ENCODE measurements at regions not wholly inside any gene's neighbourhood (a gene's known extent, or its start where the extent isn't known, plus 50 kb on each side); places are given as distances from the start of the nearest gene placed in this dataset.

GRCh38 chr3:72537448-72537847 is 310.8 kb downstream of the SHQ1 start:
- H2AK5ac ChIP-seq (ENCODE audit: low read depth, low read length) = no peak overlapping the region
- no peak overlapping the region for H2AFZ ChIP-seq (ENCODE audit: low read length)
- no peak overlapping the region for H2BK120ac ChIP-seq (ENCODE audit: low read depth, low read length)
- peaks cover 0 to 7% (median 0%) of the 10 kb centered on the region in 3 experiments for H3K27me3 ChIP-seq (ENCODE audit: control insufficient read depth in 3 of 3, insufficient read depth in 3 of 3, low read depth in 1 of 3, low read length in 3 of 3)
- no peak overlapping the region for H3K4ac ChIP-seq (ENCODE audit: low read length)
- no peak overlapping the region for H3K4me2 ChIP-seq (ENCODE audit: insufficient read depth, low read length, poor library complexity, severe bottlenecking)
- no peak overlapping the region for H3K4me3 ChIP-seq (ENCODE audit: low read length in 2 of 2)
- no peak overlapping the region for H3K18ac ChIP-seq (ENCODE audit: low read length)
- no peaks in the 10 kb centered on the region for H3K9me3 ChIP-seq (replicated peaks in 1 of 2; ENCODE audit: control insufficient read depth in 2 of 2, insufficient read depth in 1 of 2, low read depth in 1 of 2, low read length in 2 of 2)
- H2BK15ac ChIP-seq (ENCODE audit: low read length) = no peak overlapping the region
- H3K36me3 ChIP-seq (replicated peaks in 1 of 2; ENCODE audit: control insufficient read depth in 2 of 2, insufficient read depth in 2 of 2, low read length in 2 of 2) = no peaks in the 10 kb centered on the region
- no peak overlapping the region for H3K23ac ChIP-seq (ENCODE audit: low read depth, low read length, poor library complexity)
- no CpG with 5 or more reads among the region's 6 CpGs for whole genome bisulfite sequencing, 2 donors (ENCODE audit: extremely low coverage in 2 of 2, insufficient read length in 2 of 2, insufficient replicate concordance in 1 of 2)
- no peak overlapping the region for H4K91ac ChIP-seq (ENCODE audit: low read depth, low read length, poor library complexity)
- peaks cover 0 to 2% of the 10 kb centered on the region in 2 donors for H3K4me1 ChIP-seq (ENCODE audit: control insufficient read depth in 2 of 2, insufficient read depth in 1 of 2, low read depth in 1 of 2, low read length in 2 of 2)
- H3K14ac ChIP-seq (ENCODE audit: low read length) = no peak overlapping the region
- DNase-seq (ENCODE audit: low spot score) = no peak
- H2BK5ac ChIP-seq (ENCODE audit: low read length) = no peak overlapping the region
- H4K8ac ChIP-seq (ENCODE audit: low read depth, low read length) = no peak overlapping the region
- H2BK12ac ChIP-seq (ENCODE audit: low read length) = no peak overlapping the region
- no peaks in the 10 kb centered on the region for H3K79me1 ChIP-seq (ENCODE audit: low read depth, low read length)
- no peak overlapping the region for H3K27ac ChIP-seq (replicated peaks; ENCODE audit: low read length)
- no peak overlapping the region for H3K9ac ChIP-seq (ENCODE audit: low read depth, low read length, poor library complexity)

DNA sequence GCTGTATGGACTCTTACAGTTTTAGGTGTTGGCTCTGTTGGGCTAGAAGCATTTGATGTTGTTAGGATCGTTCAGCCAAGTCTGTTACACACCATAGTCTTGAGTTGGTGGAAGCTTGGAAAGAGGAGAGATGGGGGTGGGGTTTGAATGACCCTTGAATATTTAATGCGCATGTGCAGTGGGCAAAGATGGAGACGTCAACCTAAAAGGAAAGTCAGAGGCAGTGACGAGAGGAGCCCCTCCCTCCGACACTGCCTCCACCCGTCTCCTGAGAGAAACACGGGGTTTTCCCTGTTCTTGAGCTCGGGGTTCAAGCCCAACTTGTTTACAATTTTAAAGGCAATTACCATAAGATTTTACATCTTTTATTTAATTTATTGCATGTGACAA is 311.4 kb downstream of the SHQ1 start:
- Histone ChIP-seq H2BK5ac (ENCODE audit: low read length) (no peak overlapping the region), H3K4me3 (ENCODE audit: low read length in 2 of 2) (no peak overlapping the region), H4K8ac (ENCODE audit: low read depth, low read length) (no peak overlapping the region), H3K79me1 (ENCODE audit: low read depth, low read length) (no peaks in the 10 kb centered on the region), H3K27ac (replicated peaks; ENCODE audit: low read length) (no peak overlapping the region), H4K91ac (ENCODE audit: low read depth, low read length, poor library complexity) (no peak overlapping the region), H2BK15ac (ENCODE audit: low read length) (no peak overlapping the region), H3K14ac (ENCODE audit: low read length) (no peak overlapping the region), H3K23ac (ENCODE audit: low read depth, low read length, poor library complexity) (no peak overlapping the region), H3K27me3 (ENCODE audit: control insufficient read depth in 3 of 3, insufficient read depth in 3 of 3, low read depth in 1 of 3, low read length in 3 of 3) (peaks cover 0 to 8% (median 0%) of the 10 kb centered on the region in 3 experiments), H3K4me1 (ENCODE audit: control insufficient read depth in 2 of 2, insufficient read depth in 1 of 2, low read depth in 1 of 2, low read length in 2 of 2) (peaks cover 0 to 2% of the 10 kb centered on the region in 2 donors), H3K18ac (ENCODE audit: low read length) (no peak overlapping the region), H2AK5ac (ENCODE audit: low read depth, low read length) (no peak overlapping the region), H3K9ac (ENCODE audit: low read depth, low read length, poor library complexity) (no peak overlapping the region), H2AFZ (ENCODE audit: low read length) (no peak overlapping the region), H2BK120ac (ENCODE audit: low read depth, low read length) (no peak overlapping the region), H3K4me2 (ENCODE audit: insufficient read depth, low read length, poor library complexity, severe bottlenecking) (no peak overlapping the region), H3K4ac (ENCODE audit: low read length) (no peak overlapping the region), H2BK12ac (ENCODE audit: low read length) (no peak overlapping the region), H3K9me3 (replicated peaks in 1 of 2; ENCODE audit: control insufficient read depth in 2 of 2, insufficient read depth in 1 of 2, low read depth in 1 of 2, low read length in 2 of 2) (no peaks in the 10 kb centered on the region), H3K36me3 (replicated peaks in 1 of 2; ENCODE audit: control insufficient read depth in 2 of 2, insufficient read depth in 2 of 2, low read length in 2 of 2) (no peaks in the 10 kb centered on the region)
- no CpG with 5 or more reads among the region's 8 CpGs for WGBS, 2 donors (ENCODE audit: extremely low coverage in 2 of 2, insufficient read length in 2 of 2, insufficient replicate concordance in 1 of 2)
- DNase-seq (ENCODE audit: low spot score) = no peak

- Histone ChIP-seq H2BK120ac (ENCODE audit: low read depth, low read length) (no peak overlapping the region), H2BK5ac (ENCODE audit: low read length) (no peak overlapping the region), H3K9me3 (replicated peaks in 1 of 2; ENCODE audit: control insufficient read depth in 2 of 2, insufficient read depth in 1 of 2, low read depth in 1 of 2, low read length in 2 of 2) (no peaks in the 10 kb centered on the region), H3K79me1 (ENCODE audit: low read depth, low read length) (no peaks in the 10 kb centered on the region), H2AK5ac (ENCODE audit: low read depth, low read length) (no peak overlapping the region), H3K9ac (ENCODE audit: low read depth, low read length, poor library complexity) (no peak overlapping the region), H3K36me3 (replicated peaks in 1 of 2; ENCODE audit: control insufficient read depth in 2 of 2, insufficient read depth in 2 of 2, low read length in 2 of 2) (no peaks in the 10 kb centered on the region), H3K4me1 (ENCODE audit: control insufficient read depth in 2 of 2, insufficient read depth in 1 of 2, low read depth in 1 of 2, low read length in 2 of 2) (peaks cover 0 to 2% of the 10 kb centered on the region in 2 donors), H3K4me2 (ENCODE audit: insufficient read depth, low read length, poor library complexity, severe bottlenecking) (no peak overlapping the region), H3K14ac (ENCODE audit: low read length) (no peak overlapping the region), H4K91ac (ENCODE audit: low read depth, low read length, poor library complexity) (no peak overlapping the region), H3K4ac (ENCODE audit: low read length) (no peak overlapping the region), H2BK15ac (ENCODE audit: low read length) (no peak overlapping the region), H3K27me3 (ENCODE audit: control insufficient read depth in 3 of 3, insufficient read depth in 3 of 3, low read depth in 1 of 3, low read length in 3 of 3) (peaks cover 0 to 13% (median 0%) of the 10 kb centered on the region in 3 experiments), H3K18ac (ENCODE audit: low read length) (no peak overlapping the region), H2BK12ac (ENCODE audit: low read length) (no peak overlapping the region), H3K23ac (ENCODE audit: low read depth, low read length, poor library complexity) (no peak overlapping the region), H3K27ac (replicated peaks; ENCODE audit: low read length) (no peak overlapping the region), H2AFZ (ENCODE audit: low read length) (no peak overlapping the region), H4K8ac (ENCODE audit: low read depth, low read length) (no peak overlapping the region), H3K4me3 (ENCODE audit: low read length in 2 of 2) (no peak overlapping the region)
- no CpG with 5 or more reads among the region's 4 CpGs for WGBS, 2 donors (ENCODE audit: extremely low coverage in 2 of 2, insufficient read length in 2 of 2, insufficient replicate concordance in 1 of 2)
- DNase-seq (ENCODE audit: low spot score) = no peak
Observed at GRCh38 chr3:72536206-72536877, 311.9 kb downstream of the SHQ1 start.

GRCh38 chr3:72535772-72536171 is 312.5 kb downstream of the SHQ1 start:
- Histone ChIP-seq H3K4me3 (ENCODE audit: low read length in 2 of 2) (no peak overlapping the region), H2AK5ac (ENCODE audit: low read depth, low read length) (no peak overlapping the region), H3K36me3 (replicated peaks in 1 of 2; ENCODE audit: control insufficient read depth in 2 of 2, insufficient read depth in 2 of 2, low read length in 2 of 2) (no peaks in the 10 kb centered on the region), H2BK12ac (ENCODE audit: low read length) (no peak overlapping the region), H3K18ac (ENCODE audit: low read length) (peak overlapping the region; percentile 24), H2AFZ (ENCODE audit: low read length) (no peak overlapping the region), H4K8ac (ENCODE audit: low read depth, low read length) (no peak overlapping the region), H4K91ac (ENCODE audit: low read depth, low read length, poor library complexity) (no peak overlapping the region), H3K4ac (ENCODE audit: low read length) (no peak overlapping the region), H3K23ac (ENCODE audit: low read depth, low read length, poor library complexity) (no peak overlapping the region), H3K27ac (replicated peaks; ENCODE audit: low read length) (no peak overlapping the region), H2BK15ac (ENCODE audit: low read length) (no peak overlapping the region), H2BK5ac (ENCODE audit: low read length) (no peak overlapping the region), H2BK120ac (ENCODE audit: low read depth, low read length) (no peak overlapping the region), H3K14ac (ENCODE audit: low read length) (no peak overlapping the region), H3K9ac (ENCODE audit: low read depth, low read length, poor library complexity) (no peak overlapping the region), H3K4me2 (ENCODE audit: insufficient read depth, low read length, poor library complexity, severe bottlenecking) (no peak overlapping the region), H3K9me3 (replicated peaks in 1 of 2; ENCODE audit: control insufficient read depth in 2 of 2, insufficient read depth in 1 of 2, low read depth in 1 of 2, low read length in 2 of 2) (no peaks in the 10 kb centered on the region), H3K27me3 (ENCODE audit: control insufficient read depth in 3 of 3, insufficient read depth in 3 of 3, low read depth in 1 of 3, low read length in 3 of 3) (peaks cover 0 to 16% (median 0%) of the 10 kb centered on the region in 3 experiments), H3K79me1 (ENCODE audit: low read depth, low read length) (no peaks in the 10 kb centered on the region), H3K4me1 (ENCODE audit: control insufficient read depth in 2 of 2, insufficient read depth in 1 of 2, low read depth in 1 of 2, low read length in 2 of 2) (peaks cover 0 to 2% of the 10 kb centered on the region in 2 donors)
- no CpG with 5 or more reads among the region's 7 CpGs for WGBS, 2 donors (ENCODE audit: extremely low coverage in 2 of 2, insufficient read length in 2 of 2, insufficient replicate concordance in 1 of 2)
- no peak for DNase-seq (ENCODE audit: low spot score)

Data from neuronal stem cell (in vitro differentiated cells).